Erythroblast (primary cell): ENCODE measurements at regions not wholly inside any gene's neighbourhood (a gene's known extent, or its start where the extent isn't known, plus 50 kb on each side); places are given as distances from the start of the nearest gene placed in this dataset.

ENCODE experiments used
- GATA1 ChIP-seq: IDR thresholded peaks from 2 replicates; pipeline ENCODE4 v1.6.1; 2011; ENCODE audit warnings: low read depth, mild to moderate bottlenecking, control low read depth, low read length, moderate library complexity
- POLR2A ChIP-seq: IDR thresholded peaks from 2 replicates; pipeline ENCODE4 v1.6.1; 2011; ENCODE audit warnings: mild to moderate bottlenecking, low read length

GRCh38 chr3:26090589-26090988, 300.7 kb downstream of the OXSM start:
- TF ChIP-seq POLR2A (no peak), GATA1 (no peak)
